ENCODE measurements at regions not wholly inside any gene's neighbourhood (a gene's known extent, or its start where the extent isn't known, plus 50 kb on each side); places are given as distances from the start of the nearest gene placed in this dataset.

- no peaks in the 10 kb centered on the region for H3K27me3 Mint-ChIP-seq
- no peak for TF ChIP-seq CTCF (conservative IDR thresholded peaks at IDR 0.05)
- H3K9me3 Mint-ChIP-seq, result no peaks in the 10 kb centered on the region
- DNase-seq (ENCODE audit: extremely low spot score, unreplicated experiment), result no peak
- no peak overlapping the region for H3K4me3 Mint-ChIP-seq
- peaks cover 33% of the 10 kb centered on the region for H3K4me1 Mint-ChIP-seq (ENCODE audit: unreplicated experiment)
- no peak overlapping the region for H3K27ac Mint-ChIP-seq
- H3K36me3 Mint-ChIP-seq, result peaks cover 30% of the 10 kb centered on the region
Measured at GRCh38 chr12:124441443-124442194, 125.8 kb downstream of the NCOR2 start.

DNA sequence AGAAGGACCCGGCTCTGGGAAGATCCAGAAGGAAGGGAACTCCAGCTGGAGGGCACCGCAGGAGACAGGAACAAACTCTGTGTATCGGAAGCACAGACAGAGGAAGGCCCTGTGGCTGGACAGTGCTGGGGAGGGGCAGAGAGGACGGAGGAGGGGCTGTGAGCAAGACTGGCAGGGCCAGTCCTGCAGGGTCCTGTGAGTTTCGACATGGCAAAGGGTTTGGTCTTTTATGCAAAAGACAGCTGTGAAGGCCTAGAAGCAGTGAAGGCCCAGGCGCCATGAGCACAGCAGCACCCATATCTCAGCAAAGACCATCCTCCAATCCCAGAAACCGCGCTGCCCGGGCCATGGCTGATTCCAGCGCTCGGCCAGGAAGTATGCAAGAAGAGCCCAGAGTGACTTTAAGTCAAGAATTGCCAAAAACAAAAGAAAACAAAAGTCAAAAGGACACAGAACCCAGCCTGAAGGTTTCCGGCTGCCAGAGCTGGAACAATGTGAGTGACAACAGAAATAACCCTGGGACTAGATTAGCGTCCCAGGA lies 126.5 kb downstream of the NCOR2 start:
- no peaks in the 10 kb centered on the region for H3K9me3 Mint-ChIP-seq
- TF ChIP-seq CTCF (conservative IDR thresholded peaks at IDR 0.05), result no peak
- no peak for DNase-seq (ENCODE audit: extremely low spot score, unreplicated experiment)
- H3K4me3 Mint-ChIP-seq, result peak overlapping the region; percentile 69
- peaks cover 33% of the 10 kb centered on the region for H3K4me1 Mint-ChIP-seq (ENCODE audit: unreplicated experiment)
- H3K27ac Mint-ChIP-seq, result no peak overlapping the region
- no peaks in the 10 kb centered on the region for H3K27me3 Mint-ChIP-seq
- H3K36me3 Mint-ChIP-seq, result peaks cover 30% of the 10 kb centered on the region

GRCh38 chr12:124440031-124440626 lies 127.3 kb downstream of the NCOR2 start:
- no peak overlapping the region for H3K27ac Mint-ChIP-seq
- TF ChIP-seq CTCF (conservative IDR thresholded peaks at IDR 0.05), result no peak
- peak overlapping the region; percentile 69 for H3K4me3 Mint-ChIP-seq
- H3K9me3 Mint-ChIP-seq, result no peaks in the 10 kb centered on the region
- no peak for DNase-seq (ENCODE audit: extremely low spot score, unreplicated experiment)
- peaks cover 30% of the 10 kb centered on the region for H3K36me3 Mint-ChIP-seq
- H3K27me3 Mint-ChIP-seq, result no peaks in the 10 kb centered on the region
- peaks cover 35% of the 10 kb centered on the region for H3K4me1 Mint-ChIP-seq (ENCODE audit: unreplicated experiment)

- H3K36me3 Mint-ChIP-seq, result peaks cover 21% of the 10 kb centered on the region
- H3K4me1 Mint-ChIP-seq (ENCODE audit: unreplicated experiment), result peaks cover 32% of the 10 kb centered on the region
- no peak for DNase-seq (ENCODE audit: extremely low spot score, unreplicated experiment)
Measured at GRCh38 chr12:124438437-124439056, 128.9 kb downstream of the NCOR2 start.

More at GRCh38 chr12:124438437-124439056, 128.9 kb downstream of the NCOR2 start:
- H3K9me3 Mint-ChIP-seq, result no peaks in the 10 kb centered on the region
- H3K27ac Mint-ChIP-seq, result no peak overlapping the region
- TF ChIP-seq CTCF (conservative IDR thresholded peaks at IDR 0.05), result no peak
- H3K27me3 Mint-ChIP-seq, result no peaks in the 10 kb centered on the region
- no peak overlapping the region for H3K4me3 Mint-ChIP-seq
